VCaP (cell line): ENCODE measurements at regions not wholly inside any gene's neighbourhood (a gene's known extent, or its start where the extent isn't known, plus 50 kb on each side); places are given as distances from the start of the nearest gene placed in this dataset.

Experiments
- H3K27ac ChIP-seq: fragments of 450-650 bp; 2 replicates; pipeline ENCODE4 v1.5.1; 2017
- TF ChIP-seq, protein P1 (sequence below): fragments of 450-650 bp; conservative IDR thresholded peaks from 2 replicates; pipeline ENCODE4 v1.5.1; 2017; ENCODE audit warnings: mild to moderate bottlenecking, moderate library complexity

DNA sequence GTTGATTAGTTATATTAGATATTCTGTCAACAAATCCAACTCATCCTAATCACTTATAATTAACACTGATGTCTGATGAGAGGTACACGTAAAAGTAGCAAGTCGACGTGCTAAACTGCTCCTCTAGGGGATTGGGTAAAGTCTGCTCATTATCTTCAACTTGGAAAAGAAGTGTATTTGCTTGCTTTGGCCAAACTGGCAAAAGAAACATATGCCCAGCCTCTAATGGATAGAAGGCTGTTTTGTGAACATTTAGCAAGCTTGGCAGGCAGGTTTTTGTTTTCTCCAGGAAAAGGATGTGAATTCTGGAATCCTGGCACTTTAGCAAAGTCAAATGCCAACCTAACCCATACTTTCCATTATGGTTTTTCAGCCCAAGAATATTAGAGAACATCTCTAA lies 264.8 kb downstream of the TBL1XR1 start:
- TF ChIP-seq, protein P1, sequence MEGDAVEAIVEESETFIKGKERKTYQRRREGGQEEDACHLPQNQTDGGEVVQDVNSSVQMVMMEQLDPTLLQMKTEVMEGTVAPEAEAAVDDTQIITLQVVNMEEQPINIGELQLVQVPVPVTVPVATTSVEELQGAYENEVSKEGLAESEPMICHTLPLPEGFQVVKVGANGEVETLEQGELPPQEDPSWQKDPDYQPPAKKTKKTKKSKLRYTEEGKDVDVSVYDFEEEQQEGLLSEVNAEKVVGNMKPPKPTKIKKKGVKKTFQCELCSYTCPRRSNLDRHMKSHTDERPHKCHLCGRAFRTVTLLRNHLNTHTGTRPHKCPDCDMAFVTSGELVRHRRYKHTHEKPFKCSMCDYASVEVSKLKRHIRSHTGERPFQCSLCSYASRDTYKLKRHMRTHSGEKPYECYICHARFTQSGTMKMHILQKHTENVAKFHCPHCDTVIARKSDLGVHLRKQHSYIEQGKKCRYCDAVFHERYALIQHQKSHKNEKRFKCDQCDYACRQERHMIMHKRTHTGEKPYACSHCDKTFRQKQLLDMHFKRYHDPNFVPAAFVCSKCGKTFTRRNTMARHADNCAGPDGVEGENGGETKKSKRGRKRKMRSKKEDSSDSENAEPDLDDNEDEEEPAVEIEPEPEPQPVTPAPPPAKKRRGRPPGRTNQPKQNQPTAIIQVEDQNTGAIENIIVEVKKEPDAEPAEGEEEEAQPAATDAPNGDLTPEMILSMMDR: no peak
- no peak overlapping the region for H3K27ac ChIP-seq

DNA sequence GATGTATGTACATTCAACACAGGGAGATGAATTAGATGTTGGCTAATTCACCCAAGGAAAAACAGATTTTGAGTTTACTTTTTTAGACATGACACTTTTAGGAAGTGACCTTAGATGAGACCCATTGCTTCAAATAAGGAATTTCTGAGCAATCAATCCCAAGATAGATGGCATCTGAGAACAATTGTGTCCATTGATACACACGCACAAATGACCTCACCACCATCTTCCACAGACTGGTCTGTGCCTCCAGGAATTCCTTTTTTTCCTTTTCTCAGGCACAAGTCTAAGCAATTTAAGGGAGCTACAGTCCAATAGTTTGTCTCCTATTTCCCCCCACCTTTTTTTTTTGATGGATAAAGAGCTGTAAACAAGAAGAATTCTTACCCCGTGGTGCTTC lies 265.3 kb downstream of the TBL1XR1 start:
- TF ChIP-seq, protein P1: no peak
- no peak overlapping the region for H3K27ac ChIP-seq

DNA sequence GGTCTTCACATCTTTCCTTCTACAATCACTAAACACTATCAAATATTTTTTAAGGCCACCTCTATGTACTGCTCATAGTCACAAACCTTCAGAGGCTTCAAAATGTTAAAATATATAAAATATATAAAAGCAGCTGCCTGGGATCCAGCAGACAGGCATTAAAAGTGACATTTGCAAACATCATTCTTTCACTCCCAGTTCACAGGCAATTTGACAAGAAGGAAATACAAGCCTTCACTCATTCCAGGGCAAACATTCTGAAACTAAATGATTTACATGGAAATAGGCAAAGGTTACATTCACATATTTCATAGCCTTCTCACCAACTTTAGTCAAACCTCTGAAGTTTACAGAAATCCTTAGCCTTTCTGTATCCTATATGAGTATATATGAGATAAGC lies 266.3 kb downstream of the TBL1XR1 start:
- TF ChIP-seq, protein P1: no peak
- no peak overlapping the region for H3K27ac ChIP-seq

DNA sequence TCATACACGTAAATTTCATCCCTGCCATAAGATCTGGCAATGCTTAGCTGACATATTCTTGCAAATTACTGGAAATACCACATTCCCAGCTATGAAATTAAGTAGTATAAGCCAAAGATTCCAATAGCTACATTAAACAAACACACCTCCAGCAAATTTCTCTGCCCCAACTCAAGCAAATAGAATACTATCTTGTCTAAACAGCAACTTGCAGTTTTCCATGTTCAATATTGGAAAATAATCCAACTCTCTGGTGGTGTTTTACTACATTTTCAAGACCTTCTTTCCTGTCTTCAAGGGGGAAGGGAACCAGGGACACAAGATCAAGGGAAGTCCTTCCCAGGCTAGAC lies 268.7 kb downstream of the TBL1XR1 start:
- TF ChIP-seq, protein P1: no peak
- H3K27ac ChIP-seq: no peak overlapping the region

DNA sequence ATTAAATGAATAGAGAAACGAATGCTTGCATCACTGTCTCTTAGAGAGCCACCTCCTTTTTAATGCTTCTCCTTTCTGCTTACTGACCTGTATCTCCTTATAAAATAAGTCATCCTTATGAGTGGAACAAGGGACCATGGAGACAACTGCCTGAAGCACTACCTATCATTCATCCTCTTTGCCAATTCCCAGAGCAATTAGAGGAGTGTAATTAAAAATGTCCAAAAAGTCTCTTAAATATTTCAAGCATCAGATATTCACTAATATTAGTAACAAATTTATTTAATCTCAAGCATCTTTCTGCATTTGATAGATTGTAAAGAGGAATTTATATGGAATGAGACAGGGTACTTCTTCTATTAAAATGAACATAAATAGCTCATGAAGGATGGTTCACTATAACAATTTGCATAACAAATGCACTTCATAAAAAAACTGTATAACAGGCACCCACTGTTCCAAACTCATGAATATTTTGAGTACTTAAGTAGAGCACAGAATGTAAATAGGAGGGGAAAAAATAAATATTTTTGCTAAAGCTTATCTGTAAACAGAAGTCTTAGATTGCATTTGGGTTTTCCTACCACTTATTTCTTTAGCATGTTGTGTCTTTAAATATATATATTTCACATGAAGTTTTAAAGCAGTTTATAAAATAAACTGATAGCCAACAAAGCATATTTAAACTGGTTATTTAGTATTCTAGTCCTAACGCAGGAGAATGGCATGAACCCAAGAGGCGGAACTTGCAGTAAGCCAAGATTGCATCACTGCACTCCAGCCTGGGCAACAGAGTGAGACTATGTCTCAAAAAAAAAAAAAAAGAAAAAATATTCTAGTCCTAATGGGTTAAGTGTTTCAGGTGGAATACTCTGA lies 269.3 kb downstream of the TBL1XR1 start:
- no peak overlapping the region for H3K27ac ChIP-seq
- TF ChIP-seq, protein P1: no peak

DNA sequence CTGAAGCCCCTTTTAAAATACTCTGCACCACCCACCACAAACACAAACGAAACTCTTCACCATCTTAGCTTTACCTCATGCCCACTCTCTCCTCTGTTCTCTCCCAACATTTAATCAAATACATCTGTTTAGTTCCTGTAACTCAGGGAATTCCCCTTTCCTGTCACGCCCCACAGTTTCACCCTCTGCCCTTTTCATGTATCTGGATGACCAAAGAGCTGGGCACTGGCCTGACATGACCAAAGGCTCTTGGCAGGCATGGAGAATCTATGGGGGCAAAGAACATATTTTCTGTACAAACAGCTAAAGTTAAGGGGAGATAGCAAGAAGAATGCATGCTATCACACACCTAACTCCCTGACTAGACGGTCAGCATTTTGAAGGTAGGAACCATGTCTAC lies 270.0 kb downstream of the TBL1XR1 start:
- H3K27ac ChIP-seq: no peak overlapping the region
- TF ChIP-seq, protein P1: no peak

DNA sequence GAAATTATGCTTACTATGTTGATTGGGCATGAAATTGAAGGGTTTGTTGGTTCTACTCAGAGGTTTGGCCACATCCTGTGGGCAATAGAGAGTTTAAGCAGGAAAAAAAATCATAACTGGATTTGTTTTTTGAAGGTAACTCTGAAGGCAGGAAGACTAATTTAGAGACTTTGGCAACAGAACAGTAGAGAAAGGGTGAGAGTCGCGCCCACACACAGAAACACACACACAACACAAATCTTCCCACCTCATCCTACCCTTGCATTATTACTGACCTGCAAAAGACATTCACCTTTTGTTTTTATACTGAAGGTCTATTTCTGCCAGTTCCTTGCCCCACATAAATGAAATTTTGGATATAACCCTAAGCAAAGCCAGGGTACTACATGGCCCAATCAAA lies 270.6 kb downstream of the TBL1XR1 start:
- TF ChIP-seq, protein P1: no peak
- no peak overlapping the region for H3K27ac ChIP-seq
